Tibial artery (tissue), 4 donors: ENCODE measurements at regions not wholly inside any gene's neighbourhood (a gene's known extent, or its start where the extent isn't known, plus 50 kb on each side); places are given as distances from the start of the nearest gene placed in this dataset.

ENCODE experiments used
- DNase-seq, 2 donors: peaks; one replicate each; pipeline ENCODE4 v3.0.0-alpha.2; 2019
- H3K27ac ChIP-seq, 2 donors: fragments of 200-600 bp; sonication (generic) in 1 of 2; 1 replicate in 1 of 2; 2 replicates in 1 of 2; pipeline ENCODE4 v1.5.1; 2018 to 2019; ENCODE audit warnings: mild to moderate bottlenecking in 1 of 2
- H3K27me3 ChIP-seq, 2 donors: fragments of 200-600 bp; sonication (generic) in 1 of 2; one replicate each; pipeline versions ENCODE4 v1.5.1 to v1.6.0; 2016 to 2019
- H3K36me3 ChIP-seq, 3 donors: fragments of 200-600 bp; sonication (generic) in 2 of 3; one replicate each; pipeline ENCODE4 v1.5.1; 2016 to 2019; ENCODE audit warnings: mild to moderate bottlenecking in 2 of 3
- H3K4me1 ChIP-seq, 4 donors: fragments of 200-600 bp; sonication (generic) in 2 of 4; 1 replicate in 3 of 4; 2 replicates in 1 of 4; pipeline ENCODE4 v1.5.1; 2016 to 2019
- H3K4me3 ChIP-seq, 2 donors: fragments of 200-600 bp; sonication (generic) in 1 of 2; 1 replicate in 1 of 2; 2 replicates in 1 of 2; pipeline ENCODE4 v1.5.1; 2018 to 2019; ENCODE audit warnings: mild to moderate bottlenecking in 2 of 2
- H3K9me3 ChIP-seq, 3 donors: fragments of 200-600 bp; sonication (generic) in 1 of 3; one replicate each; pipeline ENCODE4 v1.5.1; 2016 to 2019
- CTCF ChIP-seq, 2 experiments: fragments of 200-600 bp in 1 of 2; fragments of 450-650 bp in 1 of 2; IDR thresholded peaks; one replicate each; pipeline ENCODE4 v1.5.1; 2017 to 2019; ENCODE audit warnings: antibody characterized with exemption in 2 of 2, mild to moderate bottlenecking in 1 of 2, moderate library complexity in 1 of 2
- intact Hi-C: fragments of 100-400 bp; cut with DNase I; formaldehyde crosslinking; loops from one replicate; pipeline ENCODE4 v1.15.0; 2023; ENCODE audit warnings: low total_unique reads

DNA sequence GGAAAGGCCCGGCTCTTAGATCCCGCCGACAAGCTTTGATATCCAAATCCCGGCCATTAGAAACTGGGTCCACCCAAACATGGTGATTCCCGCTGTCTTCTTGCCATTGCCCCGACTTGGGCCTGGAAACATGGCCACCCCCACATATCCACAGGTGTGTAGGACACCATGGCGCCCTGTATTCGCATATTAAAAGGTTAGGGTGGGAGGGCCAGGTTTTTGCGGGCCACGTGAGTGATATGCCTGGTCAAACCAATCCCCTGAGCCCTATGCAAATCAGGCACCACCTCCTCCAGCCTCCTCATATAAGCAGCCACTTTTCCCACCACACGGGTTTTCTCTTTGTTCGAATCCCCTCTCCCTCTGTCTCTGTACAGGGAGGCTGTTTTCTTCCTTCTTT, 766.4 kb downstream of the UQCRFS1 start:
- H3K9me3 ChIP-seq, result no peaks in the 10 kb centered on the region
- H3K4me3 ChIP-seq, result no peak overlapping the region
- intact Hi-C loops, result no loop called here
- no peak for DNase-seq
- no peaks in the 10 kb centered on the region for H3K36me3 ChIP-seq
- H3K27ac ChIP-seq, result no peak overlapping the region
- no peak for TF ChIP-seq CTCF (IDR thresholded peaks at IDR 0.05)
- no peaks in the 10 kb centered on the region for H3K27me3 ChIP-seq
- H3K4me1 ChIP-seq, result no peaks in the 10 kb centered on the region

DNA sequence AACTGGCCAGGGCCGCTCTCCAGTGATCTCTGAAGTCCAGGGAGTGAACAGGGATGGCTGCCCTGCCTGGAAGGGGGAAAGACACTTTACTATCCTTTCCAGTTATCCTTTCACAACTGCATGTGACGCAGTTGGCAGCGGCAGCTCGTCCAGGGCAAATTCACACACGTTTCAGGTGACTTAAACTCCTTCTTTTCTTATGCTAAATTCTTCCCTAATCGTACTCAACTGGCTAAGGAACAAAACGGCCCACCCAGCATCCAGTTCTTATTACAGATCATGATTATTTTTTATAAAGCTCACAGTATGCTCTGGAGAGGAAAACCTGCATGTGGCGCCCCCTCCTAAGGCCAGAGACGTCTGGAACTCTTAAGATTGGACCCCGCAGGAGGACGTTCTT, 767.1 kb downstream of the UQCRFS1 start:
- intact Hi-C loops, result no loop called here
- no peaks in the 10 kb centered on the region for H3K9me3 ChIP-seq
- no peaks in the 10 kb centered on the region for H3K4me1 ChIP-seq
- H3K36me3 ChIP-seq, result no peaks in the 10 kb centered on the region
- no peaks in the 10 kb centered on the region for H3K27me3 ChIP-seq
- no peak for TF ChIP-seq CTCF (IDR thresholded peaks at IDR 0.05)
- H3K27ac ChIP-seq, result no peak overlapping the region
- peak in 1 of 2 donors; percentile 28 for DNase-seq
- no peak overlapping the region for H3K4me3 ChIP-seq

DNA sequence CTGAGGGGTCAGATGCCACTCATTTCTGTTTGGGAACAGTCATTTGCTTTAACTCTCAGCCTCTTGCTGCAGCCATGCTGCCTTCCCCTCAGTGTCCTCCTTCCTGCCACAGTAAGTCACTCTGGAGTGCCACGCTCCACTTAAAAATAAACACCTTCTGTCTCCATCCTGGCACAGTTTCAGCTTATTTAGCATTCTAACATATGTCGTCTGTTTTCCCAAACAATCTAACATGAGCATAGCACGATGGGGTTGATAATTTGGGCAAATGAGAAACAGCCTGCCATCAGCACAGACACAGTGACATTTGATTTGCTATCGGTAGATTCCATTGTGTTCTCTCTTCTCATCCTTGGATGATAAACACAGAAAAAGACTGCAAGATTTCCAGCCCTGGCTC, 768.6 kb downstream of the UQCRFS1 start:
- intact Hi-C loops, result no loop called here
- H3K27ac ChIP-seq, result no peak overlapping the region
- no peaks in the 10 kb centered on the region for H3K27me3 ChIP-seq
- H3K4me3 ChIP-seq, result no peak overlapping the region
- no peak for TF ChIP-seq CTCF (IDR thresholded peaks at IDR 0.05)
- DNase-seq, result no peak
- no peaks in the 10 kb centered on the region for H3K9me3 ChIP-seq
- no peaks in the 10 kb centered on the region for H3K4me1 ChIP-seq
- no peaks in the 10 kb centered on the region for H3K36me3 ChIP-seq

DNA sequence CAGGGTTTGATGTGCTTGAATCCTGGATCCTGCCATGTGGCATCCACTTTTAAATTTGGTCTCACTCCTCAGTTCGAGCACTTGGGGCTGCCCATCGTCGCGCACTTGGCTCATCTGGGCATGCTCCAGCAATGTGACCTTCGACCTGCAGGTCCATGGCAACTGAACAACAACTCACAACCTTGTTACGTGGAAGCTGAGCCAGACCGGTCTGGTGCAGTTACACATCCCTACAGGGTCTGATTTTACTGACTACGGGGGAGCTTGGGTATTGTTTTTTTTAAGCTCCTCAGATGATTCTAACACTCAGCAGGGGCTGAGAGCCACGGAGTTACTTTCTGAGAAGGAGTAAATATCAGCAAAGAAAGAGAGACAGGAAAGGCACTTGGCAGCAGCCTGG, 769.6 kb downstream of the UQCRFS1 start:
- no peak for DNase-seq
- Histone ChIP-seq H3K4me1 (no peaks in the 10 kb centered on the region), H3K27me3 (no peaks in the 10 kb centered on the region), H3K4me3 (no peak overlapping the region), H3K27ac (no peak overlapping the region), H3K9me3 (no peaks in the 10 kb centered on the region), H3K36me3 (no peaks in the 10 kb centered on the region)
- intact Hi-C loops, result no loop called here
- TF ChIP-seq CTCF (IDR thresholded peaks at IDR 0.05), result no peak

GRCh38 chr19:28437390-28438346, 775.3 kb downstream of the UQCRFS1 start:
- no peak for TF ChIP-seq CTCF (IDR thresholded peaks at IDR 0.05)
- no peaks in the 10 kb centered on the region for H3K9me3 ChIP-seq
- no peak for DNase-seq
- intact Hi-C loops, result no loop called here
- no peaks in the 10 kb centered on the region for H3K4me1 ChIP-seq
- H3K27me3 ChIP-seq, result no peaks in the 10 kb centered on the region
- H3K4me3 ChIP-seq, result no peak overlapping the region
- no peak overlapping the region for H3K27ac ChIP-seq
- no peaks in the 10 kb centered on the region for H3K36me3 ChIP-seq
